ENCODE measurements at regions not wholly inside any gene's neighbourhood (a gene's known extent, or its start where the extent isn't known, plus 50 kb on each side); places are given as distances from the start of the nearest gene placed in this dataset.

DNA sequence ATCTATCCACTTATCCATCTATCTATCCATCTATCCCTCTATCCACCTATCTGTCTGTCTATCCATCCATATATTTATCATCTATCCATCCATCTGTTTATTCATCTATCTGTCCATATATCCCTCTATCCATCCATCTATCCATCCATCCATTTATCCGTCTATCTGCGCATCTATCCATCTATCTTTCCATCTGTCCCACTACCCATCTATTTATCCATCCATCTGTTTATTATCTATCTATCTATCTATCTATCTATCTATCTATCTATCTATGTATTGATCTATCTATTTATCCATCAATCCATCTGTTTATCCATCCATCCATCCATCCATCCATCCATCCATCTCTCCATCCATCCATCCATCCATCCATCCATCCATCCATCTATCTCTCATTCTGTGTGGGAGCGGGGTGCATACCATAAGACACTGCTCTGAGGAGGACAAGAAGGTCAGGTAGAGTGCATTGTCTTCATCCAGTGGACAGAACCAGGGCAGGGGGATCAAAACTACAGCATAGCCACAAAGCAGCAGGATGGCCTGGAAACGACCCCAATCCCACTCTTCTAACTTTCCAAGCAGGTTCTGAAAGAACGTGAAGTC, 53.2 kb upstream of the ENPP6 start:
- TF ChIP-seq CTCF (IDR thresholded peaks at IDR 0.05) (no peak), ZFX (IDR thresholded peaks at IDR 0.05; ENCODE audit: borderline replicate concordance) (no peak)
- no peak overlapping the region for H3K27ac ChIP-seq

DNA sequence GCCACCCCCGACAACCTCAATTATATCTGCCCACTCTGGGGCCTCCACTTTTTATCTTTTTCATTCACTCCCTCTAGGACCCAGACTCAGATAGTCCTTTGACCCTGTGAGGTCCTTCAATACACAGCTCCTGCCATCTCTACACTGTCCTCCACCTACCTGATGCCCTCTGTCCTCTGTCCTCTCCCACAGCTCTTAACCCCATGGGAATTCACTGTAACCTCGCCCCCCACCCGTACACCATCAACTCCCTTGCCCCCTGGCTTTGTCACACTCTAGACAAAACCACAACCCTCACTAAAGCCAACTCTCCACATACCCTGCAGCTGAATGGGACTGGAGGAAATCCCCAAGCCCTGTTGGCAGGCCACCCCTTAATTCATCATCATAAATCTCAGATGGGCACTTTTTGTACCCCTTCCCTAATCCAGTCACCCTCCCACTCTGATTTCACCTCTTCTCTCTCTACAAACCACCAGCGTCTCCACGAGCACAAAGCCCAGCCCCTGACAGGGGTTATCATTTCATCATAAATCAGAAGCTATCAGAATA, 52.3 kb upstream of the ENPP6 start:
- TF ChIP-seq ZFX (IDR thresholded peaks at IDR 0.05; ENCODE audit: borderline replicate concordance) (no peak), CTCF (IDR thresholded peaks at IDR 0.05) (no peak)
- no peak overlapping the region for H3K27ac ChIP-seq

DNA sequence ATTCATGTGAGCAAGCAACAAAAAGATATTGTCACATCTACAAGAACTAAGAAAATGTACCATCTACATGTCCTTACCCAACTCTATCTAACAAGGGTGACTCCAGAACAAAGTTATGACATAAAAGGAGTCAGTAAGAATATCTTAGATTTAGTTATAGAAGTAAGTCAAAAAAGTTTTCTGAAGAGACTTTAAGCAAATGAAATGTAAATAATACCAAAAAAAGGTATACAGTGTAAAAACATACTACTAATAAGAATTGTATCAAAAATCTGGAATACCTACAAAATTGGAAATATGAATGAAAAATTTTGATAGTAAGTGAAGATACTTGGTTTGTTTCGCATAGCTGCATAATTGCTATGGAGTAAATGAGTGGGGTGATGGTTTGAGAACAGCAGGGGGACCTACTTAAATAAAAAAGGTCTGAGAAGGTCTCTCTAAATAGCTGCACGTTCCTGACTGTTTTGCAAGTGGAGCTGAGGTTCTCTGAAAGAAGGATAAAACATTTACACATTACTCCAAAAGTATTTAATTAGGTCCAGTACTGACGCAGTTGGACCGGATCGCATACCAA, 51.0 kb upstream of the ENPP6 start:
- no peak overlapping the region for H3K27ac ChIP-seq
- TF ChIP-seq ZFX (IDR thresholded peaks at IDR 0.05; ENCODE audit: borderline replicate concordance) (no peak), CTCF (IDR thresholded peaks at IDR 0.05) (no peak)

DNA sequence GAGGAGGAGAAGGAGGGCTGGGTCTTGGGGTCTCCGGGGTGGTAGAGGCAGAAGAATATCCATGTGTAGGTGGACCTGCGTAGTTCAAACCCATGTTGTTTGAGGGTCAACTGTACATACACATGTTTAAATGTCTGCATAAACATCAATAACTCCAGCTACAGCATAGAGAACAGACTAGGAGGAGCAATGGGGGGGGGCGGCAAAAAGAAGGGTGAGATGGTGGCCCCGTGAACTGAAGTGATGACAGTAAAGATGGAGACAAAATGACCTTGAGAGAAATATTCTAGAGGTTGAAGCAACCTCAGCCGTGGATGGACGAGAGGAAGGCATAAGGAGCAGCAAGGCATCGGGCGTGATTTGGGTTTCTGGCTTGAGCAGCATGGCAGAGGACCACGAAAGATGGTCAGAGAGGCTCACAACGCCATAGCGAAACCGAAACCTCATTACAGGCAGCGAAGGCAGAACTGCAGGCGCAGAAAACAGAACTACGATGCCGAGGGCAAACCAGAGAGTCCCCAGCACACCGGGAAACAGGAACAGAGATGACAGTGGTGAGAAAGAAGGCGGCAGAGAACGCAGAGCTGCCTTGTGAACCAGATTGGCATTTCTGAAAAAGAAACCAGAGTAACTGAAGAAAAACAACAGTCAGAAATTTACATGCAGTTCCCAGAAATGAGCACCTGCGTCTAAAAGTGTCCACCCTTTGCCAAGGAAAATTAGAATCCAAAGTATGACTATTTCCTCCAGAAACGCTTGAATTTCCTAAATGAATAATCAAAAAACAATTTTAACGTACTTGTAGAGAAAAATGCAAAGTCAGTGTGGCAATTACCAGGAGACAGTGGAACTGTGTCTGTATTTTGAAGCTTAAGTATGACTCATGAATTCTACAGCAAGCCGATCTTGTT, 50.3 kb upstream of the ENPP6 start:
- H3K27ac ChIP-seq = no peak overlapping the region
- TF ChIP-seq ZFX (IDR thresholded peaks at IDR 0.05; ENCODE audit: borderline replicate concordance) (no peak), CTCF (IDR thresholded peaks at IDR 0.05) (no peak)

Data from 22Rv1 (cell line).